Neural progenitor cell (in vitro differentiated cells): ENCODE measurements at regions not wholly inside any gene's neighbourhood (a gene's known extent, or its start where the extent isn't known, plus 50 kb on each side); places are given as distances from the start of the nearest gene placed in this dataset.

Experiments
- DNase-seq: peaks from one replicate; pipeline ENCODE4 v3.0.0-alpha.2; 2016; ENCODE audit warnings: low spot score
- H2AFZ ChIP-seq: fragments of 200-600 bp; sonication (generic); replicated peaks from 2 replicates; pipeline ENCODE4 v1.6.1; 2016; ENCODE audit warnings: antibody characterized with exemption
- H3F3A ChIP-seq: fragments of 200-600 bp; sonication (generic); 2 replicates; pipeline ENCODE4 v1.6.1; 2016; ENCODE audit warnings: antibody characterized with exemption, low read depth
- H3K27ac ChIP-seq: fragments of 200-600 bp; sonication (generic); 2 replicates; pipeline ENCODE4 v1.5.1; 2016; ENCODE audit warnings: mild to moderate bottlenecking
- H3K27me3 ChIP-seq: fragments of 200-600 bp; sonication (generic); 2 replicates; pipeline ENCODE4 v1.6.1; 2016; ENCODE audit warnings: mild to moderate bottlenecking, moderate library complexity
- H3K36me3 ChIP-seq: fragments of 200-600 bp; sonication (generic); 2 replicates; pipeline ENCODE4 v1.5.1; 2016
- H3K4me1 ChIP-seq: fragments of 200-600 bp; sonication (generic); 2 replicates; pipeline ENCODE4 v1.6.1; 2016; ENCODE audit warnings: mixed run types
- H3K4me2 ChIP-seq: fragments of 200-600 bp; sonication (generic); 2 replicates; pipeline ENCODE4 v1.6.1; 2016
- H3K4me3 ChIP-seq: fragments of 200-600 bp; sonication (generic); 2 replicates; pipeline ENCODE4 v1.5.1; 2016
- H3K79me2 ChIP-seq: fragments of 200-600 bp; sonication (generic); 2 replicates; pipeline ENCODE4 v1.6.1; 2016; ENCODE audit warnings: low read depth
- H3K9ac ChIP-seq: fragments of 200-600 bp; sonication (generic); 2 replicates; pipeline ENCODE4 v1.6.1; 2016
- H3K9me3 ChIP-seq: fragments of 200-600 bp; sonication (generic); 2 replicates; pipeline ENCODE4 v1.5.1; 2016; ENCODE audit warnings: low read depth
- H4K20me1 ChIP-seq: fragments of 200-600 bp; sonication (generic); 2 replicates; pipeline ENCODE4 v1.6.1; 2016; ENCODE audit warnings: low read depth
- H3K27ac Mint-ChIP-seq: 3 replicates; pipeline ENCODE4 v1.8.0; 2021; ENCODE audit warnings: mixed read lengths
- H3K27me3 Mint-ChIP-seq: 2 replicates; pipeline ENCODE4 v1.8.0; 2022; ENCODE audit warnings: low read depth, mild to moderate bottlenecking, inconsistent platforms, moderate library complexity, mixed read lengths; ENCODE audit not compliant: insufficient read depth
- H3K36me3 Mint-ChIP-seq: 3 replicates; pipeline ENCODE4 v1.8.0; 2021; ENCODE audit warnings: mixed read lengths
- H3K4me1 Mint-ChIP-seq: 3 replicates; pipeline ENCODE4 v1.8.0; 2021; ENCODE audit warnings: mixed read lengths
- H3K4me3 Mint-ChIP-seq: 3 replicates; pipeline ENCODE4 v1.8.0; 2021; ENCODE audit warnings: mild to moderate bottlenecking, moderate library complexity, mixed read lengths
- H3K9me3 Mint-ChIP-seq: 3 replicates; pipeline ENCODE4 v1.8.0; 2020; ENCODE audit warnings: mixed read lengths
- EZH2 ChIP-seq: fragments of 200-600 bp; sonication (generic); IDR thresholded peaks from 2 replicates; pipeline ENCODE4 v1.6.1; 2017; ENCODE audit warnings: antibody characterized with exemption, mild to moderate bottlenecking, moderate library complexity
- EZH2phosphoT487 ChIP-seq: fragments of 200-600 bp; sonication (generic); IDR thresholded peaks from 2 replicates; pipeline ENCODE4 v1.6.1; 2017; ENCODE audit warnings: antibody characterized with exemption
- TF ChIP-seq, protein P1 (sequence below): fragments of 200-600 bp; sonication (generic); IDR thresholded peaks from 2 replicates; pipeline ENCODE4 v1.5.1; 2017; ENCODE audit warnings: antibody characterized with exemption, mild to moderate bottlenecking

DNA sequence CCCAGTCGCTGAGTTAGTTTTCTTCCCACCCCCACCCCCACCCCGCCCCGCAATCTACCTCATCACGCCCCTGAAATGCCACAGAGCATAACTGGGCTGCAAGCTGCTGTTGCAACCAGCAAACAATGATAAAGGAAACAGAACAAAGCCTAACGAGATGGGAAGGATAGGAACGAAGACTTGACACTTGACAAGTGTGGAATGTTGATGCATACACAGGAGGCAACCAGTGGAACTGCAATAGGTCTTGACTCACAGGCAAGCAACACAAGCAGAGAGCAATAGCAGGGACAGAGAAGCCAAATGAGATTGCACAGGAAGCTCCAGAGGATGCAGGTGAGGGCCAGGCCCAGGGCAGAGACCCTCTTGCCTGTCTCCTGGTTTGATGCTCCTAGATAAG lies 225.9 kb downstream of the IGSF11 start:
- Histone ChIP-seq H3K9me3 (no peaks in the 10 kb centered on the region), H3K27me3 (no peaks in the 10 kb centered on the region), H3K4me1 (no peaks in the 10 kb centered on the region), H3F3A (no peaks in the 10 kb centered on the region), H3K4me3 (no peak overlapping the region), H3K79me2 (no peaks in the 10 kb centered on the region), H4K20me1 (no peaks in the 10 kb centered on the region), H3K4me2 (no peak overlapping the region), H3K9ac (no peak overlapping the region), H3K27ac (no peak overlapping the region), H3K36me3 (no peaks in the 10 kb centered on the region), H2AFZ (no peak overlapping the region)
- no peaks in the 10 kb centered on the region for H3K36me3 Mint-ChIP-seq
- peaks cover 8% of the 10 kb centered on the region for H3K4me1 Mint-ChIP-seq
- H3K27ac Mint-ChIP-seq: no peak overlapping the region
- TF ChIP-seq EZH2: no peak
- DNase-seq: peak; percentile 40
- peaks cover 4% of the 10 kb centered on the region for H3K9me3 Mint-ChIP-seq
- no peak overlapping the region for H3K4me3 Mint-ChIP-seq
- no peaks in the 10 kb centered on the region for H3K27me3 Mint-ChIP-seq

DNA sequence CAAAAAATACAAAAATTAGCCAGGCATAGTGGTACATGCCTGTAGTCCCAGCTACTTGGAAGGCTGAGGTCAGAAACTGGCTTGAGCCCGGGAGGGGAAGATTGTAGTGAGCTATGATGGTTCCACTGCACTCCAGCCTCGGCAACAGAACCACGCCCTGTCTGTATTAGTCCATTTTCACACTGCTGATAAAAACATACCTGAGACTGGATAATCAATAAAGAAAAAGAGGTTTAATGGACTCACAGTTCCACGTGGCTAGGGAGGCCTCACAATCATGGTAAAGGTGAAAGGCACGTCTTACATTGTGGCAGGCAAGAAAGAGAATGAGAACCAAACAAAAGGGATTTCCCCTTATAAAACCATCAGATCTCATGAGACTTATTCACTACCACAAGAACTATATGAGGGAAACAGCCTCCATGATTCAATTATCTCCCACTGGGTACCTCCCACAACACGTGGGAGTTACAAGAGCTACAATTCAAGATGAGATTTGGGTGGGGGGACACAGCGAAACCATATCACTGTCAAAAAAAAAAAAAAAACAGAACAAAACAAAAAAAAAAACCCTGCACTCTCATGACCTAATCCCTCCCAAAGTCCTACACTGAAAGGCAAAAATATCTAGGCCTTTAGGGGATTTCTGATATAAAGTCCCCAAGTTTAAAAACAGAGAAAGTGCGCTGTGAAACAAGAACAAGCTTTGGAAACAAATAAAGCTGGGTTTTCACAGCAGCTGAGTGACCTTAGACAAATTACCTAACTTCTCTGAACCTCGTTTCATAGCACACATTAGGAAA lies 224.7 kb downstream of the IGSF11 start:
- H3K27ac ChIP-seq: no peak overlapping the region
- H2AFZ ChIP-seq: no peak overlapping the region
- no peaks in the 10 kb centered on the region for H3F3A ChIP-seq
- no peak overlapping the region for H3K4me3 ChIP-seq
- TF ChIP-seq, protein P1, sequence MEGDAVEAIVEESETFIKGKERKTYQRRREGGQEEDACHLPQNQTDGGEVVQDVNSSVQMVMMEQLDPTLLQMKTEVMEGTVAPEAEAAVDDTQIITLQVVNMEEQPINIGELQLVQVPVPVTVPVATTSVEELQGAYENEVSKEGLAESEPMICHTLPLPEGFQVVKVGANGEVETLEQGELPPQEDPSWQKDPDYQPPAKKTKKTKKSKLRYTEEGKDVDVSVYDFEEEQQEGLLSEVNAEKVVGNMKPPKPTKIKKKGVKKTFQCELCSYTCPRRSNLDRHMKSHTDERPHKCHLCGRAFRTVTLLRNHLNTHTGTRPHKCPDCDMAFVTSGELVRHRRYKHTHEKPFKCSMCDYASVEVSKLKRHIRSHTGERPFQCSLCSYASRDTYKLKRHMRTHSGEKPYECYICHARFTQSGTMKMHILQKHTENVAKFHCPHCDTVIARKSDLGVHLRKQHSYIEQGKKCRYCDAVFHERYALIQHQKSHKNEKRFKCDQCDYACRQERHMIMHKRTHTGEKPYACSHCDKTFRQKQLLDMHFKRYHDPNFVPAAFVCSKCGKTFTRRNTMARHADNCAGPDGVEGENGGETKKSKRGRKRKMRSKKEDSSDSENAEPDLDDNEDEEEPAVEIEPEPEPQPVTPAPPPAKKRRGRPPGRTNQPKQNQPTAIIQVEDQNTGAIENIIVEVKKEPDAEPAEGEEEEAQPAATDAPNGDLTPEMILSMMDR: no peak
- TF ChIP-seq EZH2phosphoT487 (no peak), EZH2 (no peak)
- H3K9ac ChIP-seq: no peak overlapping the region
- DNase-seq: no peak
- no peaks in the 10 kb centered on the region for H3K9me3 ChIP-seq
- no peaks in the 10 kb centered on the region for H3K79me2 ChIP-seq
- peaks cover 8% of the 10 kb centered on the region for H3K4me1 Mint-ChIP-seq
- H3K4me1 ChIP-seq: no peaks in the 10 kb centered on the region
- no peaks in the 10 kb centered on the region for H3K27me3 Mint-ChIP-seq
- no peaks in the 10 kb centered on the region for H4K20me1 ChIP-seq
- H3K4me2 ChIP-seq: no peak overlapping the region
- no peaks in the 10 kb centered on the region for H3K36me3 Mint-ChIP-seq
- H3K4me3 Mint-ChIP-seq: no peak overlapping the region
- H3K27me3 ChIP-seq: no peaks in the 10 kb centered on the region
- H3K27ac Mint-ChIP-seq: no peak overlapping the region
- no peaks in the 10 kb centered on the region for H3K36me3 ChIP-seq
- H3K9me3 Mint-ChIP-seq: peaks cover 4% of the 10 kb centered on the region

DNA sequence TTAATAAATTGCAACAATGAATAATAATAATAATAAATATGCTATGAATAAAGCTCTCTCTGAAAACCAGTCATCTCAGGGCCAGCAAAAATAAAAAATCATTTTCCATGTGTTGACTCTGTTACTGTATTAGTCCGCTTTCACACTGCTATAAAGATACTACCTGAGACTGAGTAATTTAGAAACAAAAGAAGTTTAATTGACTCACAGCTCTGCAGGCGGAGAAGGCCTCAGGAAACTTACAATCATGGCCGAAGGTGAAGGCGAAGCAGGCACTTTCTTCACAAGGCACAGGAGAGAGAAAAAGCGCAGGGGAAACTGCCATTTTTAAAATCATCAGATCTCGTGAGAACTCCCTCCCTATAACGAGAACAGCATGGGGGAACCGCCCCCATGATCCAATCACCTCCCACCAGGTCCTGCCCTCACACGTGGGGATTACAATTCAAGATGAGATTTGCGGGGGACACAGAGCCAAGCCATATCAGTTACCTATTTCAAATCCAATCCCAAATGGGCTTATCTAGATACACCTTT lies 224.1 kb downstream of the IGSF11 start:
- Mint-ChIP-seq H3K36me3 (no peaks in the 10 kb centered on the region), H3K9me3 (peaks cover 4% of the 10 kb centered on the region), H3K27me3 (no peaks in the 10 kb centered on the region), H3K4me1 (peaks cover 8% of the 10 kb centered on the region), H3K27ac (no peak overlapping the region), H3K4me3 (no peak overlapping the region)
- Histone ChIP-seq H3K4me3 (no peak overlapping the region), H3K79me2 (no peaks in the 10 kb centered on the region), H3K27me3 (no peaks in the 10 kb centered on the region), H3K9me3 (no peaks in the 10 kb centered on the region), H2AFZ (no peak overlapping the region), H3K9ac (no peak overlapping the region), H3K4me2 (no peak overlapping the region), H3K4me1 (no peaks in the 10 kb centered on the region), H3F3A (no peaks in the 10 kb centered on the region), H3K36me3 (no peaks in the 10 kb centered on the region), H3K27ac (no peak overlapping the region), H4K20me1 (no peaks in the 10 kb centered on the region)
- TF ChIP-seq EZH2 (no peak), EZH2phosphoT487 (no peak)
- TF ChIP-seq, protein P1: no peak
- DNase-seq: no peak

DNA sequence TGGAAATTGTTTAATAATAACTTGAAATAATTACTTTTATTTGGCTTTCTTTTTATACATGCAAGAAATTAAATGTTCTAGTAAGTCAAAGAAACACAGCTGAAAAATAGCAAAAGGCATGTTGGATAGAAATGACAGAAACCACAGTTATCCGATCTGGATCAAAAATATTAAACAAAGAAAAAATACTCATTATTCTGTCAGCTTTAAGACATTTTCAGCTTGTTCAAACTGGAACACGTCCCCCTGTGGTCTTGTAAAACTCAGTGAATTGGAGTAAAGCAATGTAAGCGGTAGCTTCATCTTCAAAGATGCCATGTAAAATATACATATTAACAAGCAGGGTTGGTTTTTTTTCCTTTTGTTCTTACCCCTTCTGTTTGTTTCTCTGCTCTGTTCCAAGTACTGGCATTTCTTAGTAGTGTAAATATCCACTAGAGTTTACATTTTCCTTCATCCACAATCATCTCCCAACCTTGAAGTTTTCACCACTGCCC lies 223.4 kb downstream of the IGSF11 start:
- Histone ChIP-seq H3K9me3 (no peaks in the 10 kb centered on the region), H3K4me2 (no peak overlapping the region), H3K79me2 (no peaks in the 10 kb centered on the region), H3K36me3 (no peaks in the 10 kb centered on the region), H3K27me3 (no peaks in the 10 kb centered on the region), H3K9ac (no peak overlapping the region), H3K4me1 (no peaks in the 10 kb centered on the region), H4K20me1 (no peaks in the 10 kb centered on the region), H3K27ac (no peak overlapping the region), H3F3A (no peaks in the 10 kb centered on the region), H2AFZ (no peak overlapping the region), H3K4me3 (no peak overlapping the region)
- H3K36me3 Mint-ChIP-seq: no peaks in the 10 kb centered on the region
- peaks cover 8% of the 10 kb centered on the region for H3K4me1 Mint-ChIP-seq
- no peak for DNase-seq
- no peaks in the 10 kb centered on the region for H3K27me3 Mint-ChIP-seq
- H3K9me3 Mint-ChIP-seq: peaks cover 6% of the 10 kb centered on the region
- H3K27ac Mint-ChIP-seq: no peak overlapping the region
- no peak overlapping the region for H3K4me3 Mint-ChIP-seq
- TF ChIP-seq EZH2 (no peak), EZH2phosphoT487 (no peak)
- TF ChIP-seq, protein P1: no peak
